ENCODE measurements at regions not wholly inside any gene's neighbourhood (a gene's known extent, or its start where the extent isn't known, plus 50 kb on each side); places are given as distances from the start of the nearest gene placed in this dataset.
"Not testable (repeated sequence)": the region's sequence is repeated elsewhere in the genome, so short reads cannot be mapped to it uniquely, and the experiment has no call there.

GRCh38 chr3:20378315-20378714 lies 192.3 kb upstream of the SGO1 start:
- H3K36me3 Mint-ChIP-seq (ENCODE audit: low read depth), result no peaks in the 10 kb centered on the region
- H3K4me3 Mint-ChIP-seq, result no peak overlapping the region
- H3K9me3 Mint-ChIP-seq, result no peaks in the 10 kb centered on the region
- no peaks in the 10 kb centered on the region for H3K27me3 Mint-ChIP-seq (ENCODE audit: low read depth)
- peaks cover 29% of the 10 kb centered on the region for H3K4me1 Mint-ChIP-seq
- H3K27ac Mint-ChIP-seq, result peak overlapping the region in 1 of 3 experiments; percentile 42
- TF ChIP-seq CTCF (IDR thresholded peaks at IDR 0.05; ENCODE audit: unreplicated experiment in 3 of 3), result no peak

DNA sequence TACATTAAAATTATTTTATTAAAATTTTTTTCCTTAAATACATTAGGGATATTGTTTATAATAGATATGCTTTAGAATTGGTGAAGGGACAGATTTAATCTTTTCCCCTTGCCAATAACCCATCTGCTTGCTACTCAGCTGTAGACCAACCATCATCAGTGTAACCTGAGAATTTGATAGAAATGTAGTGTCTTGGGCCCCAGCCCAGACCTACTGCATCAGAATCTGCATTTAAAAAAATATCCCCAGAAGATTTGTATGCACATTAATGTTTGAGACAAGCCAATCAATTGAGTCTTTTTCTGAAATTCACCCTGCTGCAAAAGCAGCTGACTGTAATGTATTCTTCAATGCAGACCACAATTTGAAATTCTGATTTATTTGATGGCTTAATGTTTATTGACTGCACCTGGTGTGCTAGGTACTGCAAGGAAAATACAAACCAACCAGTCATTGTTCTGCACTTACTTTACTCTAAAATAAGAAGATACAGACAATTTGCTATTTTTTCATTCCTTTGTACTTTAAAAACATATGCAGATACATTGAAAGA lies 190.7 kb upstream of the SGO1 start:
- H3K36me3 Mint-ChIP-seq (ENCODE audit: low read depth), result no peaks in the 10 kb centered on the region
- peaks cover 29% of the 10 kb centered on the region for H3K4me1 Mint-ChIP-seq
- H3K27ac Mint-ChIP-seq, result no peak overlapping the region
- no peaks in the 10 kb centered on the region for H3K9me3 Mint-ChIP-seq
- no peaks in the 10 kb centered on the region for H3K27me3 Mint-ChIP-seq (ENCODE audit: low read depth)
- no peak overlapping the region for H3K4me3 Mint-ChIP-seq
- TF ChIP-seq CTCF (IDR thresholded peaks at IDR 0.05; ENCODE audit: unreplicated experiment in 3 of 3), result no peak

- Mint-ChIP-seq H3K4me3 (no peak overlapping the region), H3K4me1 (peaks cover 28% of the 10 kb centered on the region), H3K27ac (no peak overlapping the region), H3K9me3 (no peaks in the 10 kb centered on the region), H3K27me3 (ENCODE audit: low read depth) (no peaks in the 10 kb centered on the region), H3K36me3 (ENCODE audit: low read depth) (no peaks in the 10 kb centered on the region)
- TF ChIP-seq CTCF (IDR thresholded peaks at IDR 0.05; ENCODE audit: unreplicated experiment in 3 of 3), result no peak
Measured at GRCh38 chr3:20375302-20375701, 189.3 kb upstream of the SGO1 start.

- not testable (repeated sequence) for H3K4me3 Mint-ChIP-seq; H3K36me3 Mint-ChIP-seq (ENCODE audit: low read depth); H3K9me3 Mint-ChIP-seq; H3K4me1 Mint-ChIP-seq; H3K27me3 Mint-ChIP-seq (ENCODE audit: low read depth); H3K27ac Mint-ChIP-seq
Measured at GRCh38 chr3:20370273-20371063, 184.5 kb upstream of the SGO1 start.

DNA sequence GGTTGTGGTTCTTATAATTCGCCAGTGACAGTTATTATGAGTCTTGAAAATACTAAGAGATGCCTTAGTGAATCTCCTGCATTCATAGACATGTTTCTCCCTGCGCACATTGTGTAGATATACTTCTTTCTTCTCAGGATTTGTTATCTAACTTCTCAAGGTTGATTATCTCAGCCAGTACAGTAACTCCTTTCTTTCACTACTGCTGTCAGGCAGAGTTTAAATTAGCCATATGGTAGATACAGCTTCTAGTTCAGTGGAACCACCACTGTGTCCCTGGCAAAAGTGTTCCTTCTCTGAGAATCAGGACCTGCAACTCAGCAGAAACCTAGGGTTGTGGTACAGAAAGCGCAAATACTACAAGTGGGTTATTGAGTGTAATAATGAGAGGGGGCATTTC lies 175.0 kb upstream of the SGO1 start:
- TF ChIP-seq CTCF (IDR thresholded peaks at IDR 0.05; ENCODE audit: unreplicated experiment in 3 of 3), result no peak
- H3K9me3 Mint-ChIP-seq, result peaks cover 8% of the 10 kb centered on the region
- no peaks in the 10 kb centered on the region for H3K36me3 Mint-ChIP-seq (ENCODE audit: low read depth)
- H3K27me3 Mint-ChIP-seq (ENCODE audit: low read depth), result no peaks in the 10 kb centered on the region
- no peaks in the 10 kb centered on the region for H3K4me1 Mint-ChIP-seq
- no peak overlapping the region for H3K27ac Mint-ChIP-seq
- no peak overlapping the region for H3K4me3 Mint-ChIP-seq

DNA sequence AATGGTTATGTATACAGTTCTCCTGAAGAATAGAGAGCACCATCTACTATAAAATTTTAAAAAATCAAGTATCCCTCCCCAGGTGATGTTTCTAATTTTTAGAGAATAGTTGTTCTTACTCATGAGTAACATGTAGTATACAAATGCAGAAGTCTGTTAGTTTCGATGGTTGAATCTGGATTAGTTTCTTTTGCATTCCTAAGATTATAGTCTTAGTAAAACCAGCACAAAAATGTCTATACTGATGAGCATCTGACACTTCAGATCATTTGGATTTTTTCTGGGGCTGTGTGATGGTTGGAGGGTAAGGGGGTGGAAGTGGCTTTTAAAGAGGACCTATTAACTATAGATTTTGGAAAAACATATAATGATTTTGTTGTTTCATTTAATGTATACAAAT lies 167.3 kb upstream of the SGO1 start:
- H3K9me3 Mint-ChIP-seq, result peaks cover 9% of the 10 kb centered on the region
- no peaks in the 10 kb centered on the region for H3K4me1 Mint-ChIP-seq
- H3K27me3 Mint-ChIP-seq (ENCODE audit: low read depth), result peaks cover 5% of the 10 kb centered on the region
- H3K4me3 Mint-ChIP-seq, result no peak overlapping the region
- H3K27ac Mint-ChIP-seq, result no peak overlapping the region
- H3K36me3 Mint-ChIP-seq (ENCODE audit: low read depth), result no peaks in the 10 kb centered on the region
- TF ChIP-seq CTCF (IDR thresholded peaks at IDR 0.05; ENCODE audit: unreplicated experiment in 3 of 3), result no peak

Data from nephron (organoid).